Omental fat pad (tissue), 3 donors: ENCODE measurements at regions not wholly inside any gene's neighbourhood (a gene's known extent, or its start where the extent isn't known, plus 50 kb on each side); places are given as distances from the start of the nearest gene placed in this dataset.

Source experiments
- ATAC-seq: fragments of 150-250 bp; one replicate; pipeline ENCODE4 v1.9.1; 2016; ENCODE audit warnings: mild to moderate bottlenecking, moderate library complexity; ENCODE audit not compliant: low FRiP score
- DNase-seq: peaks from one replicate; pipeline ENCODE4 v3.0.0-alpha.2; 2019; ENCODE audit warnings: low spot score
- CTCF ChIP-seq, 3 donors: fragments of 450-650 bp; IDR thresholded peaks; one replicate each; pipeline ENCODE4 v1.5.1; 2016 to 2017; ENCODE audit warnings: antibody characterized with exemption in 3 of 3, mild to moderate bottlenecking in 3 of 3, moderate library complexity in 2 of 3

- DNase-seq, result no peak
- TF ChIP-seq CTCF (IDR thresholded peaks at IDR 0.05), result no peak
- no peak for ATAC-seq
These were observed 223.5 kb upstream of the RBMS3 start for GRCh38 chr3:29057326-29057725.

- no peak for TF ChIP-seq CTCF (IDR thresholded peaks at IDR 0.05)
- DNase-seq (no peak), ATAC-seq (no peak)
These were observed 216.8 kb upstream of the RBMS3 start for GRCh38 chr3:29064085-29064484.

GRCh38 chr3:29065211-29065785, 215.6 kb upstream of the RBMS3 start:
- TF ChIP-seq CTCF (IDR thresholded peaks at IDR 0.05), result no peak
- ATAC-seq (peak; percentile 98), DNase-seq (peak; percentile 64)

- DNase-seq, result no peak
- no peak for TF ChIP-seq CTCF (IDR thresholded peaks at IDR 0.05)
- ATAC-seq, result no peak
These were observed 213.9 kb upstream of the RBMS3 start for GRCh38 chr3:29067007-29067406.

- DNase-seq (no peak), ATAC-seq (no peak)
- TF ChIP-seq CTCF (IDR thresholded peaks at IDR 0.05), result no peak
These were observed 209.8 kb upstream of the RBMS3 start for GRCh38 chr3:29070959-29071634.

- TF ChIP-seq CTCF (IDR thresholded peaks at IDR 0.05), result no peak
- DNase-seq (no peak), ATAC-seq (no peak)
These were observed 208.3 kb upstream of the RBMS3 start for GRCh38 chr3:29072611-29073010.

- DNase-seq (no peak), ATAC-seq (no peak)
- no peak for TF ChIP-seq CTCF (IDR thresholded peaks at IDR 0.05)
These were observed 203.5 kb upstream of the RBMS3 start for GRCh38 chr3:29077356-29077755.
